ENCODE measurements at regions not wholly inside any gene's neighbourhood (a gene's known extent, or its start where the extent isn't known, plus 50 kb on each side); places are given as distances from the start of the nearest gene placed in this dataset.
"Not testable (repeated sequence)": the region's sequence is repeated elsewhere in the genome, so short reads cannot be mapped to it uniquely, and the experiment has no call there.

GRCh38 chr5:92086059-92086811 is 703.1 kb upstream of the ARRDC3 start:
- ATAC-seq (ENCODE audit: poor library complexity) (no peak), DNase-seq (no peak)
- intact Hi-C loops (cut with DNase I): no loop called here

- intact Hi-C loops (cut with DNase I): no loop called here
- ATAC-seq (ENCODE audit: poor library complexity) (no peak), DNase-seq (no peak)
These were observed 699.0 kb upstream of the ARRDC3 start for GRCh38 chr5:92081958-92082712.

DNA sequence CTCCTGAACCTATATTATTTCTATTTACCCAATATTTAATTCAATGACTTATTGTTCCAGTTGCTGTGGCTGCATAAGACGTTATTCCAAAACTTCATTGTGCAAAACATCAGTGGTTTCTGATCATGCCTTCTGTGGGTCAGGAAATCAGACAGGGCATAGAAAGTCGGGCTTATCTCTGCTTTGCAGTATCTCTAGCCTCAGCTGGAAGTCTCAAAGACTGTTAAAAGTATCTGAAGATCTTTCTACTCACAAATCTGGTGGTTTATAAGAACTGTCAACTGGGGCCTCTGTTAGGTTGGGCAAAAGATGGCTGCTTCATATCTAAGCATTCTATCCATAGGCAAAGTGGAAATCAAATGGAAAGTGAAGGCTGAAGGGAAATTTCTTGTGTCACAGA is 687.7 kb upstream of the ARRDC3 start:
- intact Hi-C loops (cut with DNase I): no loop called here
- DNase-seq (no peak), ATAC-seq (ENCODE audit: poor library complexity) (no peak)

DNA sequence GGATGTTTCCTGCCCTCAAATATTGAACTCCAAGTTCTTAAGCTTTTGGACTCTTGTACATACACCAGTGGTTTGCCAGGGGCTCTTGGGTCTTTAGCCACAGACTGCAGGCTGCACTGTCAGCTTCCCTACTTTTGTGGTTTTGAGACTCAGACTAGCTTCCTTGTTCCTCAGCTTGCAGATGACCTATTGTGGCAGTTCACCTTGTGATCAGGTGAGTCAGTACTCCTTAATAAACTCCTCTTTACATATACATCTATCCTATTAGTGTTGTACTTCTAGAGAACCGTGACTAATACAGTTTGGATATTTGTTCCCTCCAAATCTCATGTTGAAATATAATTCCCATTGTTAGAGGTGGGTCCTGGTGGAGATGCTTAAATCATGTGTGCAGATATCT is 681.9 kb upstream of the ARRDC3 start:
- DNase-seq (no peak), ATAC-seq (ENCODE audit: poor library complexity) (no peak)
- intact Hi-C loops (cut with DNase I): no loop called here

DNA sequence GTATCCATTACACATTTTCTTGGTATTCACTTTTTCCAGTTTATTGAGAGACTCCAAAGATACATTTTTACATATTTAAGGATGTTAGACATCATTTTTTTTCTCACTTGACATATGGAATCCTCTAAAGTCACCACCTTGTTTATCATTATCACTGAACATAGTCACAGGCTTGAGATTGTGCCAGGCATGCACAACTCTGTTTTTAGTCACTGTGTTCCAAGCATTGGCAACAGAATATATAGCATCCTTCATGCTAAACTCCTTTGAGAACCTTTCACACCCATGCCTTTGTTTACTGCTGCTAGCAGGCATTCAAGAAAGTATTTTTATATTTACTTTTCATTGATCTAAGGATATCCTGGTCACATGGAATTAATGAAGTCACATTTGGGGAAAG is 668.6 kb upstream of the ARRDC3 start:
- DNase-seq (no peak), ATAC-seq (ENCODE audit: poor library complexity) (no peak)
- intact Hi-C loops (cut with DNase I): no loop called here

- intact Hi-C loops (cut with DNase I): no loop called here
- DNase-seq (no peak), ATAC-seq (ENCODE audit: poor library complexity) (no peak)
These were observed 667.9 kb upstream of the ARRDC3 start for GRCh38 chr5:92050970-92051369.

GRCh38 chr5:92041911-92042660 is 659.0 kb upstream of the ARRDC3 start:
- no peak for ATAC-seq (ENCODE audit: poor library complexity)
- intact Hi-C loops (cut with DNase I): no loop called here
- DNase-seq: no peak

DNA sequence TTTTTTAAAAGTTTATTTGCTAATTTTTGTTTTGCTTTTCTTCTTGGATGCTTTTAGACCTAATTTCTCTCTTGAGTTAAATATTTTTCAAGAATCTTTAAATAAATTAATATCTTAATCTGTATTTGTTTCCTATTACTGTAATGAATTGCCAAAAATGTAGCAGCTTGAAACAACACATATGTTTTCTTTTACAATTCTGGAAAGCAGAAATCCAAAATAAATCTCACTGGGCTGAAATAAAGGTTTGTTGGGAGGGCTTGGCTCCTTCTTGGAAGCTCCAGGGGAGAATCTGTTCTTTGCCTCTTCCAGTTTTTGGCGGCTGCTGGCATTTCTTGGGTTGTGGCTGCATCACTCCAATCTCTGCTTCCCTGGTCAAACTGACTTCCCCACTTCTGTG is 658.1 kb upstream of the ARRDC3 start:
- intact Hi-C loops (cut with DNase I): no loop called here
- peak; percentile 48 for ATAC-seq (ENCODE audit: poor library complexity)

DNA sequence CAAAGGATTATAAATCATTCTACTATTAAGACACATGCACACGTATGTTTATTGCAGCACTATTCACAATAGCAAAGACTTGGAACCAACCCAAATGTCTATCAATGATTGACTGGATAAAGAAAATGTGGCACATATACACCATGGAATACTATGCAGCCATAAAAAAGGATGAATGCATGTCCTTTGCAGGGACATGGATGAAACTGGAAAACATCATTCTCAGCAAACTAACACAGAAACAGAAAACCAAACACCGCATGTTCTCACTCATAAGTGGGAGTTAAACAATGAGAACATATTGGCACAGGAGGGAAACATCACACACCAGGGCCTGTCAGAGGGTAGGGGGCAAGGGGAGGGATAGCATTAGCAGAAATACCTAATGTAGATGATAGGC is 646.7 kb upstream of the ARRDC3 start:
- DNase-seq; ATAC-seq (ENCODE audit: poor library complexity); intact Hi-C loops (cut with DNase I): not testable (repeated sequence)

More for the DNA sequence above, 658.1 kb upstream of the ARRDC3 start:
- DNase-seq: no peak

DNA sequence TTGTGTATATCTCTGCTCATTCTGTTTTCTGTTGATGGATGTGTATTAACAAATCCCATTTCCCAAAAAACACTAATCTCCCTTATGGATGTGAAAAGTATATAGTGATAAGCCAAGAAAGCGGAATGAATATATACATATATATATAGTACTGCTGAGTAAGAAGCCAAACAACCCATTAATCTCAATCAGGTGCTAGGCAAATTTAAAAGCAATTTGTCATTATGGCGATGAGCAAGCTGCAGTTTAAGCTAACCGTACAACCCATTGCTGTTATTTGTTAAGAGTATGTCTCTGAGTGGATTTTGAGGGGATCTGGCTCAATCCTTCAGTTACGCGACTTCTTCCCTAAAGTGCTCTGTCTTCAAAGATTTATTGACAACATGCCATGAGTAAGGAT is 640.4 kb upstream of the ARRDC3 start:
- ATAC-seq (ENCODE audit: poor library complexity): no peak
- intact Hi-C loops (cut with DNase I): no loop called here
- no peak for DNase-seq

GRCh38 chr5:92023141-92023471 is 640.0 kb upstream of the ARRDC3 start:
- ATAC-seq (ENCODE audit: poor library complexity) (no peak), DNase-seq (no peak)
- intact Hi-C loops (cut with DNase I): no loop called here

DNA sequence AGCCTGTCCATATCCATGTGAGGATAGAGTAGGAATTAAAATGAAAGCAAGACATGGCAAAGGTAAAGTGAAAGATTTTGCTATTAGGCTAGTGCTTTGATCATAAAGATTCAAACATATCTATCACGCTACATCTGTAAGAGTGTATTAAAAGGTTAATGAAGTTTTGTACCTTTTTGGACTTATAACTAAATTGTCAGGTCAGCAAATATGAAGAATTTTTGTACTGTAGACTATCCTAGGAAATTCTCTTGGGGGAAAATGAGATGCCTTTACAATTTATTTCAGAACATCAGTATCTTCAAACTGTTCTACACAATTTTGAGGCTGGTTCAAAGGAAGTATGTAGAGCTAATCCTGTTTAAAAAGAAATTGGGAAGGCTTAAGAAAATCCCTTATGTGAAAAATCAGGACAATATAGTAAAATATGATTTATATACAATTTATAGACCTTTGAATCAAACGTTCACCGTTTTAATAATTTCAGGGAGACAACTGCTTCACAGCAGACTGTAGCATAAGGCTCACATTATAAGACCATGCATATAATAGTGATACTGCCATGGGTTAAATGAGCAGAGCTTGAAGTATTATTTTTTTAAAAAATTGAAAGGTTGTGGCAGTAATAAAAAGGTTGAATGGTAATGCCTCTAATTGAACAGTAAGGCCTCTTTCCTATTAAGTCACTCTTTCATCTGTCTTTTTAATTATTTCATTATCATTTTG is 639.5 kb upstream of the ARRDC3 start:
- ATAC-seq (ENCODE audit: poor library complexity): no peak
- intact Hi-C loops (cut with DNase I): no loop called here
- no peak for DNase-seq

DNA sequence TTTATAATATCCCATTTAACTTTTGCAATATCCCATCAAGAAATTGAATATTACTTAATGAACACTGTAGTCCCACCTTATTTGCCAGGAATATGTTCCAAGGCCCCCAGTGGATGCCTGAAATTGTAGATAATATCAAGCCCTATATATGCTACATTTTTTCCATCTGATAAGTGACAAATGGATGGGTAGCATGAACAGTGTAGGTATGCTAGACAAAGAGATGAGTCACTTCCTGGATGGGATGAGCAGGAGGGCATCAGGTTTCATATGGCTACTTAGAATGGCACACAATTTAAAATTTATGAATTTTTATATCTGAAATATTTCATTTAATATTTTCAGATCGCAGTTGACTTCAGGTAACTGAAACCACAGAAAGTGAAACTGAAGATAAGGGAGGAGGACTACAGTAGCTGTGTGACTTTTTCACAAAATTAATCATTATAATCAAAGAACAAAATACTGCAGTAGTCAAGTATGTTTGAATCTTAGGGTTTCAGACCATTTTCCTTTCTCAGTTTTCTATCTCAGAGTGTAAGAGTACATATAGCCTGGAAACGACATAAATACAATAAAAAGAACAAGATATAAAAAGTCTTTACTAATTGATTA is 636.4 kb upstream of the ARRDC3 start:
- intact Hi-C loops (cut with DNase I): no loop called here
- no peak for ATAC-seq (ENCODE audit: poor library complexity)
- no peak for DNase-seq

DNA sequence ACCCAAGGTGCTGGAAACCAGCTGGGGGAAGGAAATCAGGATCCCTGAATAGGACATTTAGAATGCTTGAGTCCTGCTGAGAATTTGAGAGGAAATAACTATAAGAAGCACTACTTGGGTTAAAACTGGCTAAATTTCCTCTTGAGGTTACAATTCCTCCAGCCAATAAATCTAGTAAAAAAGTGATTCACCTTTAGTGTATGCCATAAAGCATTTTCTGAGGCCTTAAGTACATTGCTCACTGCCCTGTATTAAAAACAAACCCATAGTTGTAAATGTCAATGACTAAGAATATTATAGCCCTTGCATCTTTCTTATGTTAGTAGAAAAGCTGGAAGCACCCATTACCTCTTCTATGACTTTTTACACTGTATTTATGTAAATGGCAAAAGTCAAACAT is 634.7 kb upstream of the ARRDC3 start:
- DNase-seq (no peak), ATAC-seq (ENCODE audit: poor library complexity) (no peak)
- intact Hi-C loops (cut with DNase I): no loop called here

DNA sequence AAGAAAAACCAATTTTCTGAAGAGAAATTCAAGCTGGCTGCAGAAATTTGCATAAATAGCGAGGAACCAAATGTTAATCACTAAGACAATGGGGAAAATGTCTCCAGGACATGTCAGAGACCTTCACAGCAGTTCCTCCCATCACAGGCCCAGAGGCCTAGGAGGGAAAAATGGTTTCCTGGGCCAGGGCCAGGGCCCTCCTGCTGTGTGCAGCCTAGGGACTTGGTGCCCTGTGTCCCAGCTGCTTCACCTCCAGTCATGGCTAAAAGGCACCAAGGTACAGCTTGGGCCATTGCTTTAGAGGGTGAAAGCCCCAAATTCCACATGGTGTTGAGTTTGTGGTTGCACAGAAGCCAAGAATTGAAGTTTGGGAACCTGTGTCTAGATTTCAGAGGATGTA is 628.7 kb upstream of the ARRDC3 start:
- ATAC-seq (ENCODE audit: poor library complexity); intact Hi-C loops (cut with DNase I); DNase-seq: not testable (repeated sequence)

- ATAC-seq (ENCODE audit: poor library complexity): no peak
- intact Hi-C loops (cut with DNase I): no loop called here
- no peak for DNase-seq
These were observed 620.7 kb upstream of the ARRDC3 start for GRCh38 chr5:92003806-92004205.

DNA sequence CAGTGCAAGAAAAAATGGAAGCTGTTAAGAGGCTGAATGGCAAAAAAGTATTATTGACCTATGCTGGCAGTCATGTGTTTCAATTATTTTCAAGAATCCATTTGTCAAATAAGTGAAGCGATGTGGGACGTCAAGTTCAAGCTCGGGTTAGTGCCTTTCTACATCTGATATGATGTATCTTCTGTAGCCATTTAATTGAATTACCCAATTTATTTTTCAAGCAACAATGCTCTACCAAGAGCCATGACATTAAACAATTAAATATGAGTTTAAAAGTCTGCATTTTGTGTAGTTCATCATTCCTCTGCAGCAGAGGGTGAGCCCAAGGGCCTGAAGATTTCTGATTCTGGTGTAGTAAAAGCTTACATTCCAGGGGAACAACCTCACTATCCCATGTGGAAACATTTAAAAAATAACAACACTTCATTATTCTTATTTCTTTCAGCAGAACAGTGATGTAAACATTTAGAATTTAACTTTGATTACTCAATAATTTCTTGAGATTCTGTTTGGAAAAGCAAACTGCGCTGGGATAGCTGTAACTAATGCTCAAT is 619.7 kb upstream of the ARRDC3 start:
- ATAC-seq (ENCODE audit: poor library complexity): no peak
- no peak for DNase-seq
- intact Hi-C loops (cut with DNase I): no loop called here

DNA sequence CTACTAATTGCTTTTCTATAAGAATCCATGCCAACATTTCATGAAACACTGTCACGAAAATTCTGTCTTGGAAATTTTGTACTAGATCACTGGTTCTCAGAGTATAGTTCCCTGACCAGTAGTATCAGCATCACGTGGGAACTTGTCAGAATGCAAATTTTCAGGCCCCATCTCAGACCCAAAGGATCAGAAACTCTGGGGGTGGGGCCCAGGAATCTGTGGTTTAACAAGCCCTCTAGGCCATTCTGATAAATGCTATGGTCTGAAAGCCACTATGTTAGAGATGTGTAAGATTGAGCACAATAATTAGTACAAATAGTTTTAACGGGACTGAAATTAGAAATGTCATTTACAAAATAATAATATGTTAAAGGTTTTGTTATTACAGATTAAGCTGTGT is 615.7 kb upstream of the ARRDC3 start:
- ATAC-seq (ENCODE audit: poor library complexity) (no peak), DNase-seq (no peak)
- intact Hi-C loops (cut with DNase I): no loop called here

DNA sequence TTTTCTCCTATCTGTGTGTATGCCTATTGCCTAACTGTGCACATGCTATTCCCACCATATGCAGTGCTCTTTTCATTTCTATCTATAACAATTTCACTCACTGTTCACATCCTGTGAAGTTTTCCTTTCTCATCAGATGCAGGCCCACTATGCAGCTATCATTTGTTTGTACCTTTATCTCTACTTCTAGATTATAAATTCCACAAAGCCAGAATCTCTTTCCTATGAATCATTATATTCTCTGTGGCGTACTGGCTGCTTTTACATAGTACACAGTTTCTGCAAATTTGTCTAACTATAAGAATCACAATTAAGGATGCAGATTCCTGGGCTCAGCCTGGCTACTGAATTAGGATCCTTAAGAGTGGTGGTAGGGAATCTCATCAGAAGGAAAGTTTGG is 600.8 kb upstream of the ARRDC3 start:
- no peak for ATAC-seq (ENCODE audit: poor library complexity)
- no peak for DNase-seq
- intact Hi-C loops (cut with DNase I): no loop called here
